Bone marrow (tissue), 2 donors: ENCODE measurements at regions not wholly inside any gene's neighbourhood (a gene's known extent, or its start where the extent isn't known, plus 50 kb on each side); places are given as distances from the start of the nearest gene placed in this dataset.

Source experiments
- DNase-seq, 2 donors: peaks; one replicate each; lab custom pipeline; 2025; lab: John Stamatoyannopoulos, UW

- DNase-seq, result no peak
Observed at GRCh38 chr11:91813263-91813662, 411.4 kb upstream of the FAT3 start.

- no peak for DNase-seq
Observed at GRCh38 chr11:91810871-91811270, 413.7 kb upstream of the FAT3 start.

GRCh38 chr11:91805293-91805692 is 419.3 kb upstream of the FAT3 start:
- DNase-seq, result no peak

- DNase-seq, result no peak
Observed at GRCh38 chr11:91804042-91804441, 420.6 kb upstream of the FAT3 start.

- no peak for DNase-seq
Observed at GRCh38 chr11:91802475-91802874, 422.1 kb upstream of the FAT3 start.

- DNase-seq, result no peak
Observed at GRCh38 chr11:91800208-91800914, 424.3 kb upstream of the FAT3 start.

- no peak for DNase-seq
Observed at GRCh38 chr11:91798240-91798639, 426.4 kb upstream of the FAT3 start.

GRCh38 chr11:91796999-91797398 is 427.6 kb upstream of the FAT3 start:
- no peak for DNase-seq

- no peak for DNase-seq
Observed at GRCh38 chr11:91795139-91795887, 429.3 kb upstream of the FAT3 start.

GRCh38 chr11:91794146-91794545 is 430.5 kb upstream of the FAT3 start:
- no peak for DNase-seq

GRCh38 chr11:91792779-91793262 is 431.8 kb upstream of the FAT3 start:
- no peak for DNase-seq

- DNase-seq, result no peak
Observed at GRCh38 chr11:91791171-91791468, 433.5 kb upstream of the FAT3 start.

GRCh38 chr11:91790346-91791170 is 434.1 kb upstream of the FAT3 start:
- DNase-seq, result no peak

- DNase-seq, result no peak
Observed at GRCh38 chr11:91788764-91789163, 435.9 kb upstream of the FAT3 start.

GRCh38 chr11:91786097-91786496 is 438.5 kb upstream of the FAT3 start:
- DNase-seq, result no peak

- DNase-seq, result no peak
Observed at GRCh38 chr11:91783173-91783572, 441.4 kb upstream of the FAT3 start.

- no peak for DNase-seq
Observed at GRCh38 chr11:91778758-91779157, 445.9 kb upstream of the FAT3 start.

GRCh38 chr11:91776655-91777054 is 448.0 kb upstream of the FAT3 start:
- DNase-seq, result no peak

GRCh38 chr11:91773090-91773489 is 451.5 kb upstream of the FAT3 start:
- DNase-seq, result no peak

GRCh38 chr11:91771961-91772360 is 452.7 kb upstream of the FAT3 start:
- DNase-seq, result no peak

GRCh38 chr11:91768783-91769182 is 455.8 kb upstream of the FAT3 start:
- no peak for DNase-seq

- no peak for DNase-seq
Observed at GRCh38 chr11:91763331-91763730, 461.3 kb upstream of the FAT3 start.
